Karpas-422 (cell line): ENCODE measurements at regions not wholly inside any gene's neighbourhood (a gene's known extent, or its start where the extent isn't known, plus 50 kb on each side); places are given as distances from the start of the nearest gene placed in this dataset.

Source experiments
- DNase-seq: peaks from one replicate; pipeline ENCODE4 v3.0.0-alpha.2; 2015
- H2AFZ ChIP-seq: fragments of 200-600 bp; sonication (generic); 2 replicates; pipeline ENCODE4 v1.6.1; 2014; ENCODE audit warnings: antibody characterized with exemption, low read length, mixed read lengths
- H3K27ac ChIP-seq: fragments of 200-600 bp; sonication (generic); 2 replicates; pipeline ENCODE4 v1.5.1; 2014; ENCODE audit warnings: mild to moderate bottlenecking, low read length, moderate library complexity
- H3K27me3 ChIP-seq: fragments of 200-600 bp; sonication (generic); 2 replicates; pipeline ENCODE4 v1.6.1; 2014; ENCODE audit warnings: low read length, mixed read lengths
- H3K36me3 ChIP-seq: fragments of 200-600 bp; sonication (generic); 2 replicates; pipeline ENCODE4 v1.6.1; 2014; ENCODE audit warnings: low read length, mixed read lengths; ENCODE audit not compliant: insufficient read depth
- H3K4me1 ChIP-seq: fragments of 200-600 bp; sonication (generic); 2 replicates; pipeline ENCODE4 v1.6.1; 2014; ENCODE audit warnings: mild to moderate bottlenecking, low read length, mixed read lengths
- H3K4me2 ChIP-seq: fragments of 200-600 bp; sonication (generic); 2 replicates; pipeline ENCODE4 v1.6.1; 2014; ENCODE audit warnings: low read length, low read depth, mild to moderate bottlenecking; ENCODE audit not compliant: poor library complexity, severe bottlenecking
- H3K4me3 ChIP-seq: fragments of 200-600 bp; sonication (generic); 2 replicates; pipeline ENCODE4 v1.5.1; 2014; ENCODE audit warnings: mild to moderate bottlenecking, antibody characterized with exemption, low read length, mixed read lengths
- H3K79me2 ChIP-seq: fragments of 200-600 bp; sonication (generic); 2 replicates; pipeline ENCODE4 v1.6.1; 2014; ENCODE audit warnings: mild to moderate bottlenecking, low read length, mixed read lengths
- H3K9ac ChIP-seq: fragments of 200-600 bp; sonication (generic); 2 replicates; pipeline ENCODE4 v1.6.0; 2014; ENCODE audit warnings: low read length
- H3K9me2 ChIP-seq: fragments of 200-600 bp; sonication (generic), shearing (Covaris generic); replicated peaks from 2 replicates; pipeline ENCODE4 v1.6.0; 2014; ENCODE audit warnings: mild to moderate bottlenecking, low read length, moderate library complexity; ENCODE audit not compliant: insufficient read depth
- H3K9me3 ChIP-seq: fragments of 300-700, 200-600 bp; sonication (generic); 2 replicates; pipeline ENCODE4 v1.6.1; 2014; ENCODE audit warnings: low read length, mixed read lengths
- H4K20me1 ChIP-seq: fragments of 200-600 bp; sonication (generic); 2 replicates; pipeline ENCODE4 v1.6.1; 2014; ENCODE audit warnings: mild to moderate bottlenecking, antibody characterized with exemption, low read length, low read depth; ENCODE audit not compliant: insufficient read depth

GRCh38 chr19:28196101-28196500 lies 1016.9 kb downstream of the UQCRFS1 start:
- H3K4me1 ChIP-seq = no peaks in the 10 kb centered on the region
- H3K27me3 ChIP-seq = no peaks in the 10 kb centered on the region
- no peak overlapping the region for H3K27ac ChIP-seq
- no peaks in the 10 kb centered on the region for H4K20me1 ChIP-seq
- H2AFZ ChIP-seq = no peak overlapping the region
- no peak overlapping the region for H3K9ac ChIP-seq
- no peaks in the 10 kb centered on the region for H3K79me2 ChIP-seq
- H3K4me3 ChIP-seq = no peak overlapping the region
- no peaks in the 10 kb centered on the region for H3K9me3 ChIP-seq
- no peaks in the 10 kb centered on the region for H3K36me3 ChIP-seq
- DNase-seq = no peak
- no peaks in the 10 kb centered on the region for H3K9me2 ChIP-seq
- H3K4me2 ChIP-seq = no peak overlapping the region

- H3K4me1 ChIP-seq = no peaks in the 10 kb centered on the region
- H3K27me3 ChIP-seq = no peaks in the 10 kb centered on the region
- no peak overlapping the region for H3K4me2 ChIP-seq
- H2AFZ ChIP-seq = no peak overlapping the region
- H3K79me2 ChIP-seq = no peaks in the 10 kb centered on the region
- no peaks in the 10 kb centered on the region for H4K20me1 ChIP-seq
- no peaks in the 10 kb centered on the region for H3K9me2 ChIP-seq
- H3K4me3 ChIP-seq = no peak overlapping the region
- H3K36me3 ChIP-seq = no peaks in the 10 kb centered on the region
- H3K9me3 ChIP-seq = no peaks in the 10 kb centered on the region
- no peak overlapping the region for H3K27ac ChIP-seq
- H3K9ac ChIP-seq = no peak overlapping the region
- no peak for DNase-seq
Measured at GRCh38 chr19:28185646-28186045, 1027.3 kb downstream of the UQCRFS1 start.

GRCh38 chr19:28184997-28185396 lies 1028.0 kb downstream of the UQCRFS1 start:
- no peak overlapping the region for H2AFZ ChIP-seq
- H3K9ac ChIP-seq = no peak overlapping the region
- DNase-seq = no peak

GRCh38 chr19:28176193-28176592 lies 1036.8 kb downstream of the UQCRFS1 start:
- Histone ChIP-seq H3K79me2 (no peaks in the 10 kb centered on the region), H2AFZ (no peak overlapping the region), H3K27ac (no peak overlapping the region), H3K4me3 (no peak overlapping the region), H3K4me1 (no peaks in the 10 kb centered on the region), H3K4me2 (no peak overlapping the region), H3K9me3 (peaks cover 8% of the 10 kb centered on the region; the same call in 1 of the 2 replicates), H4K20me1 (no peaks in the 10 kb centered on the region), H3K36me3 (no peaks in the 10 kb centered on the region), H3K9ac (no peak overlapping the region), H3K27me3 (no peaks in the 10 kb centered on the region), H3K9me2 (no peaks in the 10 kb centered on the region)
- no peak for DNase-seq

More at GRCh38 chr19:28184997-28185396, 1028.0 kb downstream of the UQCRFS1 start:
- H3K27ac ChIP-seq = no peak overlapping the region
- H3K27me3 ChIP-seq = no peaks in the 10 kb centered on the region
- H3K36me3 ChIP-seq = no peaks in the 10 kb centered on the region
- no peaks in the 10 kb centered on the region for H3K9me2 ChIP-seq
- no peak overlapping the region for H3K4me3 ChIP-seq
- no peaks in the 10 kb centered on the region for H3K4me1 ChIP-seq
- H4K20me1 ChIP-seq = no peaks in the 10 kb centered on the region
- no peaks in the 10 kb centered on the region for H3K9me3 ChIP-seq
- H3K4me2 ChIP-seq = no peak overlapping the region
- H3K79me2 ChIP-seq = no peaks in the 10 kb centered on the region

- H3K36me3 ChIP-seq = no peaks in the 10 kb centered on the region
- no peaks in the 10 kb centered on the region for H3K79me2 ChIP-seq
- no peaks in the 10 kb centered on the region for H3K9me2 ChIP-seq
- H3K4me3 ChIP-seq = no peak overlapping the region
- no peak overlapping the region for H3K4me2 ChIP-seq
- H3K4me1 ChIP-seq = no peaks in the 10 kb centered on the region
- H4K20me1 ChIP-seq = no peaks in the 10 kb centered on the region
- no peak overlapping the region for H3K27ac ChIP-seq
- no peak overlapping the region for H3K9ac ChIP-seq
- H3K27me3 ChIP-seq = no peaks in the 10 kb centered on the region
- no peak for DNase-seq
- no peak overlapping the region for H2AFZ ChIP-seq
- H3K9me3 ChIP-seq = peaks cover 8% of the 10 kb centered on the region; the same call in 1 of the 2 replicates
Measured at GRCh38 chr19:28171983-28172382, 1041.0 kb downstream of the UQCRFS1 start.

- H3K4me2 ChIP-seq = no peak overlapping the region
Measured at GRCh38 chr19:28170066-28170465, 1042.9 kb downstream of the UQCRFS1 start.

GRCh38 chr19:28169168-28169887 lies 1043.6 kb downstream of the UQCRFS1 start:
- Histone ChIP-seq H2AFZ (no peak overlapping the region), H4K20me1 (no peaks in the 10 kb centered on the region), H3K4me1 (no peaks in the 10 kb centered on the region), H3K9me3 (no peaks in the 10 kb centered on the region), H3K79me2 (no peaks in the 10 kb centered on the region), H3K4me3 (no peak overlapping the region), H3K27ac (no peak overlapping the region), H3K9me2 (no peaks in the 10 kb centered on the region), H3K4me2 (no peak overlapping the region), H3K27me3 (no peaks in the 10 kb centered on the region), H3K36me3 (no peaks in the 10 kb centered on the region), H3K9ac (no peak overlapping the region)
- no peak for DNase-seq

More at GRCh38 chr19:28170066-28170465, 1042.9 kb downstream of the UQCRFS1 start:
- H3K4me3 ChIP-seq = no peak overlapping the region
- no peaks in the 10 kb centered on the region for H3K27me3 ChIP-seq
- H4K20me1 ChIP-seq = no peaks in the 10 kb centered on the region
- H3K9ac ChIP-seq = no peak overlapping the region
- H3K4me1 ChIP-seq = no peaks in the 10 kb centered on the region
- no peaks in the 10 kb centered on the region for H3K36me3 ChIP-seq
- H3K9me2 ChIP-seq = no peaks in the 10 kb centered on the region
- no peaks in the 10 kb centered on the region for H3K9me3 ChIP-seq
- H2AFZ ChIP-seq = no peak overlapping the region
- no peak overlapping the region for H3K27ac ChIP-seq
- DNase-seq = no peak
- no peaks in the 10 kb centered on the region for H3K79me2 ChIP-seq

- Histone ChIP-seq H3K36me3 (no peaks in the 10 kb centered on the region), H3K4me3 (no peak overlapping the region), H3K4me2 (no peak overlapping the region), H3K4me1 (no peaks in the 10 kb centered on the region), H3K9me3 (no peaks in the 10 kb centered on the region), H3K27me3 (no peaks in the 10 kb centered on the region), H3K9me2 (no peaks in the 10 kb centered on the region), H2AFZ (no peak overlapping the region), H4K20me1 (no peaks in the 10 kb centered on the region), H3K79me2 (no peaks in the 10 kb centered on the region), H3K9ac (no peak overlapping the region), H3K27ac (no peak overlapping the region)
- DNase-seq = no peak
Measured at GRCh38 chr19:28168557-28168956, 1044.4 kb downstream of the UQCRFS1 start.
